Endothelial cell of umbilical vein (primary cell): ENCODE measurements at regions not wholly inside any gene's neighbourhood (a gene's known extent, or its start where the extent isn't known, plus 50 kb on each side); places are given as distances from the start of the nearest gene placed in this dataset.

ENCODE experiments used
- BruUV-seq: library from RNA; stranded (reverse); fragments of 400-500 nt; replicated peaks from 2 replicates; lab custom pipeline; 2021; lab: Mats Ljungman, UMichigan
- CTCF ChIA-PET: fragments of 300-600, 350-600 bp; sonication (Branson Sonifier 250); formaldehyde crosslinking; loops from one replicate; lab custom pipeline; 2021; ENCODE audit warnings: antibody characterized with exemption, inconsistent platforms; lab: Charles Lee
- POLR2A ChIA-PET: fragments of 300-600, 350-600 bp; sonication (Branson Sonifier 250); formaldehyde crosslinking; loops from one replicate; lab custom pipeline; 2021; ENCODE audit warnings: antibody characterized with exemption, inconsistent platforms; lab: Charles Lee
- DNase-seq: peaks from one replicate; pipeline ENCODE4 v3.0.0-alpha.2; 2011; ENCODE audit warnings: low read depth, low spot score
- FAIRE-seq: peaks from 2 replicates; lab custom pipeline; 2011; peaks lifted over from hg19 to GRCh38; lab: Jason Lieb, UNC
- H2AFZ ChIP-seq: 2 replicates; pipeline ENCODE4 v1.6.0; 2012; ENCODE audit warnings: low read depth, low read length, control low read depth, inconsistent platforms
- H3K27ac ChIP-seq: 2 replicates; pipeline ENCODE4 v1.5.1; 2011; ENCODE audit warnings: low read depth, mild to moderate bottlenecking, control low read depth, low read length, moderate library complexity; ENCODE audit not compliant: insufficient read depth
- H3K27me3 ChIP-seq, 2 experiments: 2 replicates each; pipeline versions ENCODE4 v1.6.0 to v1.6.1; 2011; ENCODE audit warnings: low read length in 2 of 2, mixed read lengths in 1 of 2; ENCODE audit not compliant: control insufficient read depth in 2 of 2, insufficient read depth in 2 of 2
- H3K36me3 ChIP-seq, 2 experiments: 2 replicates in 1 of 2; 3 replicates in 1 of 2; pipeline ENCODE4 v1.5.1; 2011; ENCODE audit warnings: low read length in 2 of 2, mild to moderate bottlenecking in 1 of 2, moderate library complexity in 1 of 2; ENCODE audit not compliant: control insufficient read depth in 2 of 2, insufficient read depth in 2 of 2; ENCODE audit errors: extremely low read depth in 1 of 2
- H3K4me1 ChIP-seq: 3 replicates; pipeline ENCODE4 v1.5.1; 2011; ENCODE audit warnings: mild to moderate bottlenecking, low read length; ENCODE audit not compliant: control insufficient read depth, insufficient read depth; ENCODE audit errors: extremely low read depth
- H3K4me2 ChIP-seq: 2 replicates; pipeline ENCODE4 v1.6.1; 2011; ENCODE audit warnings: low read length, control low read depth, mixed read lengths; ENCODE audit not compliant: insufficient read depth
- H3K4me3 ChIP-seq, 3 experiments: fragments of 200-600 bp in 1 of 3; sonication (generic), shearing (Covaris generic) in 1 of 3; replicated peaks in 1 of 3; 2 replicates each; pipeline ENCODE4 v1.5.1; 2011 to 2016; ENCODE audit warnings: control low read depth in 3 of 3, low read length in 3 of 3, mild to moderate bottlenecking in 2 of 3, inconsistent platforms in 1 of 3, low read depth in 1 of 3, moderate library complexity in 1 of 3; ENCODE audit not compliant: insufficient read depth in 1 of 3
- H3K79me2 ChIP-seq: 2 replicates; pipeline ENCODE4 v1.6.0; 2012; ENCODE audit warnings: low read length, inconsistent platforms; ENCODE audit not compliant: control insufficient read depth, insufficient read depth
- H3K9ac ChIP-seq: replicated peaks from 2 replicates; pipeline ENCODE3; 2011; ENCODE audit warnings: low read length, control low read depth; ENCODE audit not compliant: insufficient read depth; ENCODE audit errors: extremely low read depth
- H3K9me1 ChIP-seq: replicated peaks from 3 replicates; pipeline ENCODE4 v1.6.0; 2011; ENCODE audit warnings: mild to moderate bottlenecking, low read length; ENCODE audit not compliant: control insufficient read depth, insufficient read depth; ENCODE audit errors: extremely low read depth
- H3K9me3 ChIP-seq: replicated peaks from 2 replicates; pipeline ENCODE4 v1.5.1; 2012; ENCODE audit warnings: low read length, inconsistent platforms; ENCODE audit not compliant: control insufficient read depth, insufficient read depth
- H4K20me1 ChIP-seq: replicated peaks from 2 replicates; pipeline ENCODE3; 2011; ENCODE audit warnings: mild to moderate bottlenecking, low read length; ENCODE audit not compliant: control insufficient read depth, insufficient read depth; ENCODE audit errors: extremely low read depth
- CTCF ChIP-seq, 2 donors: IDR thresholded peaks; 1 replicate in 1 of 2; 2 replicates in 1 of 2; pipeline ENCODE4 v1.5.1; 2011; ENCODE audit warnings: low read length in 2 of 2, mild to moderate bottlenecking in 2 of 2, moderate library complexity in 2 of 2, control low read depth in 1 of 2, inconsistent platforms in 1 of 2, low read depth in 1 of 2; ENCODE audit not compliant: insufficient read depth in 1 of 2; ENCODE audit errors: extremely low read depth in 1 of 2
- EZH2 ChIP-seq: IDR thresholded peaks from 2 replicates; pipeline ENCODE4 v1.6.1; 2012; ENCODE audit warnings: borderline replicate concordance, low read depth, mild to moderate bottlenecking, moderate library complexity, low read length, inconsistent platforms; ENCODE audit not compliant: severe bottlenecking
- FOS ChIP-seq: IDR thresholded peaks from 2 replicates; pipeline ENCODE4 v1.6.1; 2011; ENCODE audit warnings: mild to moderate bottlenecking, low read length, moderate library complexity, borderline replicate concordance; ENCODE audit not compliant: insufficient read depth
- GATA2 ChIP-seq: IDR thresholded peaks from 2 replicates; pipeline ENCODE4 v1.7.0; 2011; ENCODE audit warnings: low read depth, mild to moderate bottlenecking, moderate library complexity, mixed read lengths, low read length; ENCODE audit not compliant: insufficient read length, insufficient read depth
- JUN ChIP-seq: IDR thresholded peaks from 2 replicates; pipeline ENCODE4 v1.6.1; 2011; ENCODE audit warnings: borderline replicate concordance, low read depth; ENCODE audit not compliant: insufficient read length, insufficient read depth
- MYC ChIP-seq: IDR thresholded peaks from one replicate; pipeline ENCODE4 v1.6.1; 2011; ENCODE audit warnings: mild to moderate bottlenecking, low read depth, low read length
- POLR2A ChIP-seq: IDR thresholded peaks from 2 replicates; pipeline ENCODE4 v1.6.1; 2012; ENCODE audit warnings: low read depth, mild to moderate bottlenecking, control low read depth, low read length
- POLR2AphosphoS5 ChIP-seq: IDR thresholded peaks from 2 replicates; pipeline ENCODE4 v1.6.1; 2012; ENCODE audit warnings: low read depth, mild to moderate bottlenecking, control low read depth, low read length, moderate library complexity; ENCODE audit not compliant: insufficient read depth
- dilution Hi-C: fragments of 300-500 bp; cut with MboI; formaldehyde crosslinking; loops from one replicate; pipeline ENCODE4 v1.15.0; 2019; ENCODE audit warnings: low sequenced_read_pairs; ENCODE audit not compliant: extremely low pct_ligation_motif_present
- intact Hi-C: fragments of 100-400 bp; cut with micrococcal nuclease; formaldehyde crosslinking; loops from one replicate; pipeline ENCODE4 v1.10.0; 2022
- TF ChIP-seq, protein P1 (sequence below): IDR thresholded peaks from 2 replicates; pipeline ENCODE4 v1.6.1; 2011; ENCODE audit not compliant: insufficient read depth, insufficient read length

DNA sequence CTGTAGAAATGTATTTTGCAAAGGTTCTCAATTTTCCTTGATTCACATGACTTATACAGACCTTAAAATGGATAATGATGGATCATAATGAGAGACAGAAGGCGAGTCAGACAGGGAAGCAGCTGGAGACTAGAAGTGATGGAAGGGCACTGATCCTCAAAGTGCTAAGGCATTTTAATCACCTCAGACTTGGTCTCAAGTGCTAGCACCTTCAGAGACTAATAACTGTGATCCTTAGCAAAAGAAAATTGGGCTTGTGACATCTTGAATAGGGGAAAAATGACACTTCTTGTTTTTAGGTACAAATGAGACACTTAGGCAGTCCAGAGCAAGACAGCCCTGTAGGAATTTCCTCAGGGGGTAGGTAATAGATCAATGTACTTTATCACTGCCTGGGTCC is 1011.7 kb downstream of the SQOR start:
- H2AFZ ChIP-seq = no peak overlapping the region
- H3K9me3 ChIP-seq = no peaks in the 10 kb centered on the region
- no peak for FAIRE-seq
- intact Hi-C loops = no loop called here
- H3K79me2 ChIP-seq = no peaks in the 10 kb centered on the region
- peaks cover 0 to 3% of the 10 kb centered on the region in 2 experiments for H3K27me3 ChIP-seq
- ChIA-PET CTCF (no interaction called here), POLR2A (no interaction called here)
- no peaks in the 10 kb centered on the region for H3K9me1 ChIP-seq
- H3K4me1 ChIP-seq = no peaks in the 10 kb centered on the region
- H3K36me3 ChIP-seq = no peaks in the 10 kb centered on the region
- H3K27ac ChIP-seq = no peak overlapping the region
- DNase-seq = no peak
- dilution Hi-C loops = no loop called here
- H4K20me1 ChIP-seq = no peaks in the 10 kb centered on the region
- no peak overlapping the region for H3K9ac ChIP-seq
- no peak overlapping the region for H3K4me3 ChIP-seq
- BruUV-seq = no TSS peak
- no peak for TF ChIP-seq POLR2AphosphoS5
- TF ChIP-seq GATA2 = no peak
- no peak for TF ChIP-seq JUN
- TF ChIP-seq, protein P1, sequence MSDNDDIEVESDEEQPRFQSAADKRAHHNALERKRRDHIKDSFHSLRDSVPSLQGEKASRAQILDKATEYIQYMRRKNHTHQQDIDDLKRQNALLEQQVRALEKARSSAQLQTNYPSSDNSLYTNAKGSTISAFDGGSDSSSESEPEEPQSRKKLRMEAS = no peak
- no peak for TF ChIP-seq POLR2A
- no peak for TF ChIP-seq MYC
- TF ChIP-seq CTCF (IDR thresholded peaks at IDR 0.05; ENCODE audit: extremely low read depth in 1 of 2, insufficient read depth in 1 of 2, low read depth in 1 of 2, low read length in 2 of 2) = no peak
- no peak for TF ChIP-seq EZH2
- TF ChIP-seq FOS = no peak
- no peak overlapping the region for H3K4me2 ChIP-seq
